Epithelial cell of esophagus (primary cell): ENCODE measurements at regions not wholly inside any gene's neighbourhood (a gene's known extent, or its start where the extent isn't known, plus 50 kb on each side); places are given as distances from the start of the nearest gene placed in this dataset.

Experiments
- DNase-seq: peaks from one replicate; pipeline ENCODE4 v3.0.0; 2010; ENCODE audit warnings: low read depth
- H3K4me3 ChIP-seq: 2 replicates; pipeline ENCODE4 v1.5.1; 2011; ENCODE audit warnings: mild to moderate bottlenecking, low read length, control low read depth
- TF ChIP-seq, protein P1 (sequence below): IDR thresholded peaks from 2 replicates; pipeline ENCODE4 v1.5.1; 2011; ENCODE audit warnings: low read depth, mild to moderate bottlenecking, low read length, control low read depth, inconsistent platforms; ENCODE audit not compliant: insufficient read depth; ENCODE audit errors: missing control alignments

DNA sequence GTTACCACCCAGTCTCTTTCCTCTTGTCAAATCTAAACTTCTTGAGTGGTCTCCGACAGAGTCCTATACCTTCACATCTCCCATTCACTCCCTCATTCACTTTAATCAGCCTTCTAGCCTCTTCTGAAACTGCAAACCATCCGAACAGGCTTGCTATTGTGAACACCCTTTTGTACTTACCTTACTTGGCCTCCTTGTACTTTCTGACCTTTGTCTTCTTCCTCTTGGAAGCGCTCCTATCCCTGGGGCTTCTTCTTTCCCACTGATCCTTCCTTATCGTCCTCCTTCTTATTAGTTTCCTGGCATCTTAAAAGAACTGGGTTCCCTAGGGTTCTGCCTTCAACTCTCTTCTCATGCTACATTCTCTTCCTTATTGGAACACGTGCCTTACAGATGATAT is 76.9 kb upstream of the HIF1A start:
- TF ChIP-seq, protein P1, sequence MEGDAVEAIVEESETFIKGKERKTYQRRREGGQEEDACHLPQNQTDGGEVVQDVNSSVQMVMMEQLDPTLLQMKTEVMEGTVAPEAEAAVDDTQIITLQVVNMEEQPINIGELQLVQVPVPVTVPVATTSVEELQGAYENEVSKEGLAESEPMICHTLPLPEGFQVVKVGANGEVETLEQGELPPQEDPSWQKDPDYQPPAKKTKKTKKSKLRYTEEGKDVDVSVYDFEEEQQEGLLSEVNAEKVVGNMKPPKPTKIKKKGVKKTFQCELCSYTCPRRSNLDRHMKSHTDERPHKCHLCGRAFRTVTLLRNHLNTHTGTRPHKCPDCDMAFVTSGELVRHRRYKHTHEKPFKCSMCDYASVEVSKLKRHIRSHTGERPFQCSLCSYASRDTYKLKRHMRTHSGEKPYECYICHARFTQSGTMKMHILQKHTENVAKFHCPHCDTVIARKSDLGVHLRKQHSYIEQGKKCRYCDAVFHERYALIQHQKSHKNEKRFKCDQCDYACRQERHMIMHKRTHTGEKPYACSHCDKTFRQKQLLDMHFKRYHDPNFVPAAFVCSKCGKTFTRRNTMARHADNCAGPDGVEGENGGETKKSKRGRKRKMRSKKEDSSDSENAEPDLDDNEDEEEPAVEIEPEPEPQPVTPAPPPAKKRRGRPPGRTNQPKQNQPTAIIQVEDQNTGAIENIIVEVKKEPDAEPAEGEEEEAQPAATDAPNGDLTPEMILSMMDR: no peak
- no peak for DNase-seq
- no peak overlapping the region for H3K4me3 ChIP-seq

DNA sequence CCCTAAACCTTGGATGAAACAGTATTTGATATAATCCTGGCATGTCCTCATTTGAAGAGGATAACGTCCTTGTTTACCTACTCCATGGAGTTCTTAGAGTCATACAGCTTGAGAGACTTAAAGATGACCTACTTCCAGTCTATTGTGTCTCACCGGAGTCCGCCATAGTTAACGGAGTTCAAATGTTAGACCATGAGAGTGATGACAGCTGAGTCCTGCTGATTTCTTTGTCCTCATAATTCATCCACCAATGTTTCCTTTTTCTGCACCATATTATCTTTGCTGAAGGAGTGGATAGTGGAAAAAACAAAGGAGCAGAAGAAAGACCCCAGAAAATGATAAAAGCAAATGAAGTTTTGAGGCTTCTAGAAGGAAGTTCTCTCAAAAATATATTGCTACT is 75.8 kb upstream of the HIF1A start:
- H3K4me3 ChIP-seq: no peak overlapping the region
- TF ChIP-seq, protein P1: no peak
- DNase-seq: no peak

DNA sequence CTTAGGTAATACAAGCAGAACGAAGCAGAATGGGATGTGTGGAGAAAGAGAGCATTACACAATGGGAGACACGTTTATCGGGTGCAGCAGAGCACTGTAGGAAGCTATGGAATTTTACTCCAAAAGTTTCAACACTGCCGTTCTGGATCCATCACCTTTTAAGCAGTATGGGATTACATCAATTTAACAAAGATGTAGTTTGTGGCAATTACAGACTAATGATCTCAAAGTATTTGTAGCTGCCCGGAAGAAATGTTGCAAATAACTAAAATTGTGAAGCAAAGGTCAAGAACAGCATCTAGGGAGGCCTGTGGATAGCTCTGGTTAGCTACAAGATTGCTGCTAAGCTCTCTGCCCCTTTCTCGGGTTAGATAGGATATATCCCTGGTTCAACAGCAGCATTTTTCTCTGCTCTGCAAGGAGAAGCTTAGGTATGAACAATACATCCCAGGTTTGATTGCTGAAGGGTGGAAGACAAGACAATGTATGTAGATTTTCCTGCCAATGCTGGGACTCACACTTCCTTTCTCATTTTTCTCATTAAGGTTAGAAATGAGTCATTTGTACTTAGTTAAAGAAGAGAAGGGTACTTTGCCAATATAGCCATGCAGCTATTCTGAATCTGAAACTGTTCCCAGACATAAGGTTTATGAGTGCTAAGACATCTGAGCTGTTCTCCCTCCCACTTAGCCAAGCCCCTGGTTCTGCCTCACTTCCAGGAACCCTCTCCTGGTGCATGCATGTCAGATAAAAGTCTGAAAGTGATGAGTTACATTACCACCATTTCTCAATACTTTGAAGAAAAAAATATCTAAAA is 75.0 kb upstream of the HIF1A start:
- TF ChIP-seq, protein P1: no peak
- no peak overlapping the region for H3K4me3 ChIP-seq

DNA sequence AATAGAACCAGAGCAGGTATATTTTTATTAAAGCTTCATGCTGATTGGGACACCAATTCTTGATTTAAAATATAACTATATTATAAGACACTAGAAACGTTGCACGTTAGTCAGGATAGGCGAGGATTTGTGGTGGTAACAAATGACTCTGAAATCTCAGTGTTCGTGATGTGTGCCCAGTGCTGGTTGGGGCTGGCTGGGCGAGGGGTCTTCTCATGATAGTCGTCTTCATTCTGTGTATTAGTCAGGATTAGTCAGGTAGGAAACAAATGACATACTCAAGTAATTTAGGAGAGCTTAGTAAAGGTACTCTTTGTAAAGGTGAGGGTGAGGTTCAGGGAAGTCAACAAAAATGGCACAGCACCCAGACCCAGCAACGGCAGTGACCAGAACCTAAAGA is 73.9 kb upstream of the HIF1A start:
- no peak for DNase-seq
- TF ChIP-seq, protein P1: no peak
- no peak overlapping the region for H3K4me3 ChIP-seq

More for the DNA sequence above, 75.0 kb upstream of the HIF1A start:
- peak; percentile 30 for DNase-seq

DNA sequence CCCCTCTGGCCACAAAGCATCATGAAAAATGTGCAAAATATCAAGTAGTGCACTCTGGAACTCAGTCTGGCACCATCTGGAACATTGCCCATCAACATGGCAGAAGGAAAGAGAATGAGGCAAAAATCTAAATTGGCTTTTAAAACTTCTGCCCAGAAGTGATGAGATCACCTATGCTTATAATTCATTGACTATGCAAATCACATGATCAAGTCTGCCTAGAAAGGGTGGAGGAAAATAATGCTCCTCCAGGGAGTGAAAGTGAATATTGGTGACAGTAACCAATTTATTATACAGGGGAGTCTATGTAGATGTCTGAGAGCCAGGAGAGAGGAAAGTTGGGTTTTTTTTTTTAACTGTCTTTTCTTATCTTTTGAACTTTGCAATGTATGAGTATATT is 73.3 kb upstream of the HIF1A start:
- TF ChIP-seq, protein P1: no peak
- DNase-seq: no peak
- no peak overlapping the region for H3K4me3 ChIP-seq

DNA sequence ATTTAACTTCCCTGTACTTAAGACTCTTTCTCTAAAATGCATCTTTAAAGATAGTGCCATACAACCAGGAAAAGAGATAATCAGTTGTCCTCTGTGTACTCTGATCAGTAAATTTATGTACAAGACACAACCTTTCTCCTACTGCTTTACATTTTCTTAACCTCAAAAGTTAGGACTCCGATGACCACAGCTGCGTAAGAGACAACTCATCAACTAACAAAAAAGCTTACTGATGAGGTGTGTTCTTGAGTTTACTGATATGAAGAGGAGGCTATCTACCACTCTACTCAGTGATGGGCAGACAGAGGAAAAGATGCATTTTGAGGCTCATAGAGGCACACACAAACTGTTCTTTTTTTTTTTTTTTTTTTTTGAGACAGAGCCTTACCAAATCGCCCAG is 71.4 kb upstream of the HIF1A start:
- no peak for DNase-seq
- H3K4me3 ChIP-seq: no peak overlapping the region
- TF ChIP-seq, protein P1: no peak

DNA sequence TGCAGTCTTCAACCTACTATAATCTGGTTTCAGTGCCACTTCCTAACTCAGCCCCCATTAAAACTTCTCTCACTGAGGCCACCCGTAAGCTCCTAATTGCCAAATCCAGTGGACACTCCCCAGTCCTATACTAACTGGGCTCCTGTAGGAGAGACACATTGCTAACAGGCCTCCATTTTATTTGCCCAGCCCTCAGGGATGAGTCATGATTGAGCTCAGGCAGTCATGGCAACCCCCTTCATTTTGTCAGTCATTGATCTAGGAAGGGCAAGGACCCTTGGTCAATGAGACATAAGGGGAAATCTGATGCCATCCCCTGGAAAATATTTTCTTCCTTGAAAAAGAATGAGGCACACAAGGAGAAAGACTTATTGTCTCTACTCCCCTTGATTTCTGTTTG is 70.1 kb upstream of the HIF1A start:
- peak; percentile 39 for DNase-seq
- TF ChIP-seq, protein P1: no peak
- no peak overlapping the region for H3K4me3 ChIP-seq
